Stimulated activated CD8-positive, alpha-beta memory T cell treated with anti-CD3 and anti-CD28 coated beads, Interleukin-7, amount 100 ng/mL, for 4 hours (primary cell): ENCODE measurements at regions not wholly inside any gene's neighbourhood (a gene's known extent, or its start where the extent isn't known, plus 50 kb on each side); places are given as distances from the start of the nearest gene placed in this dataset.

ENCODE experiments used
- DNase-seq, 2 donors: peaks; one replicate each; pipeline ENCODE4 v3.0.0-alpha.2; 2020; ENCODE audit warnings: low read depth in 2 of 2

GRCh38 chr2:168378960-168379669 is 77.0 kb upstream of the CERS6 start:
- peak; percentile 12 to 24 for DNase-seq

- no peak for DNase-seq
These were observed 75.6 kb upstream of the CERS6 start for GRCh38 chr2:168380500-168380899.

- DNase-seq = no peak
These were observed 64.0 kb upstream of the CERS6 start for GRCh38 chr2:168392024-168392423.

GRCh38 chr2:168392797-168393196 is 63.3 kb upstream of the CERS6 start:
- DNase-seq = no peak

GRCh38 chr2:168394262-168394661 is 61.8 kb upstream of the CERS6 start:
- DNase-seq = no peak

GRCh38 chr2:168396131-168396530 is 59.9 kb upstream of the CERS6 start:
- no peak for DNase-seq

- no peak for DNase-seq
These were observed 58.4 kb upstream of the CERS6 start for GRCh38 chr2:168397629-168398028.

GRCh38 chr2:168401048-168401556 is 55.0 kb upstream of the CERS6 start:
- DNase-seq = no peak

GRCh38 chr2:168401771-168402170 is 54.3 kb upstream of the CERS6 start:
- DNase-seq = no peak

- no peak for DNase-seq
These were observed 53.5 kb upstream of the CERS6 start for GRCh38 chr2:168402531-168402930.

- no peak for DNase-seq
These were observed 52.3 kb upstream of the CERS6 start for GRCh38 chr2:168403736-168404135.

GRCh38 chr2:168404764-168405163 is 51.3 kb upstream of the CERS6 start:
- no peak for DNase-seq
